ENCODE measurements at regions not wholly inside any gene's neighbourhood (a gene's known extent, or its start where the extent isn't known, plus 50 kb on each side); places are given as distances from the start of the nearest gene placed in this dataset.

DNA sequence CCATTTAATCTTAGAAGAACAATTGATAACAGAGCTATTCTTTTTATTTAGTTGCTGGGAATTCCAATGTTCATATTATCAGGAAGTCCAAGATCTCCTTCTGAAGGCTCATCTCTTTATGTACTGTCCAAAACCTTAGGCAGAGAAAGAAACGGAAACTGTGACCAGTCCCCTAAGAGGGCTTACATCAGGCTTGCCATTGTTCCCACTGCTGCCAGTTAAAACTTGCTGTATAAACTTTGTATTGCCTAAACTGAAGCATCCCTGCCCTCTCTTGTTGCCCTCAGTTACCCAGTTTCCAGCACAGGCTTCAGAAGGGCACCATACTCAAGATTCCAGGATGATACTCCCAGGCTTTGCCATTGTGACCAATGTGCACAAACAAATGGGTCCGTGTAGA, 435.2 kb upstream of the NAALADL2 start:
- TF ChIP-seq, protein P1, sequence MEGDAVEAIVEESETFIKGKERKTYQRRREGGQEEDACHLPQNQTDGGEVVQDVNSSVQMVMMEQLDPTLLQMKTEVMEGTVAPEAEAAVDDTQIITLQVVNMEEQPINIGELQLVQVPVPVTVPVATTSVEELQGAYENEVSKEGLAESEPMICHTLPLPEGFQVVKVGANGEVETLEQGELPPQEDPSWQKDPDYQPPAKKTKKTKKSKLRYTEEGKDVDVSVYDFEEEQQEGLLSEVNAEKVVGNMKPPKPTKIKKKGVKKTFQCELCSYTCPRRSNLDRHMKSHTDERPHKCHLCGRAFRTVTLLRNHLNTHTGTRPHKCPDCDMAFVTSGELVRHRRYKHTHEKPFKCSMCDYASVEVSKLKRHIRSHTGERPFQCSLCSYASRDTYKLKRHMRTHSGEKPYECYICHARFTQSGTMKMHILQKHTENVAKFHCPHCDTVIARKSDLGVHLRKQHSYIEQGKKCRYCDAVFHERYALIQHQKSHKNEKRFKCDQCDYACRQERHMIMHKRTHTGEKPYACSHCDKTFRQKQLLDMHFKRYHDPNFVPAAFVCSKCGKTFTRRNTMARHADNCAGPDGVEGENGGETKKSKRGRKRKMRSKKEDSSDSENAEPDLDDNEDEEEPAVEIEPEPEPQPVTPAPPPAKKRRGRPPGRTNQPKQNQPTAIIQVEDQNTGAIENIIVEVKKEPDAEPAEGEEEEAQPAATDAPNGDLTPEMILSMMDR (IDR thresholded peaks at IDR 0.05) = no peak
- TF ChIP-seq POLR2A (IDR thresholded peaks at IDR 0.05) (no peak), POLR2AphosphoS5 (IDR thresholded peaks at IDR 0.05) (no peak)
